Endothelial cell of umbilical vein (primary cell): ENCODE measurements at regions not wholly inside any gene's neighbourhood (a gene's known extent, or its start where the extent isn't known, plus 50 kb on each side); places are given as distances from the start of the nearest gene placed in this dataset.

Source experiments
- BruUV-seq: library from RNA; stranded (reverse); fragments of 400-500 nt; replicated peaks from 2 replicates; lab custom pipeline; 2021; lab: Mats Ljungman, UMichigan
- CTCF ChIA-PET: fragments of 300-600, 350-600 bp; sonication (Branson Sonifier 250); formaldehyde crosslinking; loops from one replicate; lab custom pipeline; 2021; ENCODE audit warnings: antibody characterized with exemption, inconsistent platforms; lab: Charles Lee
- POLR2A ChIA-PET: fragments of 300-600, 350-600 bp; sonication (Branson Sonifier 250); formaldehyde crosslinking; loops from one replicate; lab custom pipeline; 2021; ENCODE audit warnings: antibody characterized with exemption, inconsistent platforms; lab: Charles Lee
- DNase-seq: peaks from one replicate; pipeline ENCODE4 v3.0.0-alpha.2; 2011; ENCODE audit warnings: low read depth, low spot score
- FAIRE-seq: peaks from 2 replicates; lab custom pipeline; 2011; peaks lifted over from hg19 to GRCh38; lab: Jason Lieb, UNC
- H2AFZ ChIP-seq: 2 replicates; pipeline ENCODE4 v1.6.0; 2012; ENCODE audit warnings: low read depth, low read length, control low read depth, inconsistent platforms
- H3K27ac ChIP-seq: 2 replicates; pipeline ENCODE4 v1.5.1; 2011; ENCODE audit warnings: low read depth, mild to moderate bottlenecking, control low read depth, low read length, moderate library complexity; ENCODE audit not compliant: insufficient read depth
- H3K27me3 ChIP-seq, 2 experiments: 2 replicates each; pipeline versions ENCODE4 v1.6.0 to v1.6.1; 2011; ENCODE audit warnings: low read length in 2 of 2, mixed read lengths in 1 of 2; ENCODE audit not compliant: control insufficient read depth in 2 of 2, insufficient read depth in 2 of 2
- H3K36me3 ChIP-seq, 2 experiments: 2 replicates in 1 of 2; 3 replicates in 1 of 2; pipeline ENCODE4 v1.5.1; 2011; ENCODE audit warnings: low read length in 2 of 2, mild to moderate bottlenecking in 1 of 2, moderate library complexity in 1 of 2; ENCODE audit not compliant: control insufficient read depth in 2 of 2, insufficient read depth in 2 of 2; ENCODE audit errors: extremely low read depth in 1 of 2
- H3K4me1 ChIP-seq: 3 replicates; pipeline ENCODE4 v1.5.1; 2011; ENCODE audit warnings: mild to moderate bottlenecking, low read length; ENCODE audit not compliant: control insufficient read depth, insufficient read depth; ENCODE audit errors: extremely low read depth
- H3K4me2 ChIP-seq: 2 replicates; pipeline ENCODE4 v1.6.1; 2011; ENCODE audit warnings: low read length, control low read depth, mixed read lengths; ENCODE audit not compliant: insufficient read depth
- H3K4me3 ChIP-seq, 3 experiments: fragments of 200-600 bp in 1 of 3; sonication (generic), shearing (Covaris generic) in 1 of 3; replicated peaks in 1 of 3; 2 replicates each; pipeline ENCODE4 v1.5.1; 2011 to 2016; ENCODE audit warnings: control low read depth in 3 of 3, low read length in 3 of 3, mild to moderate bottlenecking in 2 of 3, inconsistent platforms in 1 of 3, low read depth in 1 of 3, moderate library complexity in 1 of 3; ENCODE audit not compliant: insufficient read depth in 1 of 3
- H3K79me2 ChIP-seq: 2 replicates; pipeline ENCODE4 v1.6.0; 2012; ENCODE audit warnings: low read length, inconsistent platforms; ENCODE audit not compliant: control insufficient read depth, insufficient read depth
- H3K9ac ChIP-seq: replicated peaks from 2 replicates; pipeline ENCODE3; 2011; ENCODE audit warnings: low read length, control low read depth; ENCODE audit not compliant: insufficient read depth; ENCODE audit errors: extremely low read depth
- H3K9me1 ChIP-seq: replicated peaks from 3 replicates; pipeline ENCODE4 v1.6.0; 2011; ENCODE audit warnings: mild to moderate bottlenecking, low read length; ENCODE audit not compliant: control insufficient read depth, insufficient read depth; ENCODE audit errors: extremely low read depth
- H3K9me3 ChIP-seq: replicated peaks from 2 replicates; pipeline ENCODE4 v1.5.1; 2012; ENCODE audit warnings: low read length, inconsistent platforms; ENCODE audit not compliant: control insufficient read depth, insufficient read depth
- H4K20me1 ChIP-seq: replicated peaks from 2 replicates; pipeline ENCODE3; 2011; ENCODE audit warnings: mild to moderate bottlenecking, low read length; ENCODE audit not compliant: control insufficient read depth, insufficient read depth; ENCODE audit errors: extremely low read depth
- CTCF ChIP-seq, 2 donors: IDR thresholded peaks; 1 replicate in 1 of 2; 2 replicates in 1 of 2; pipeline ENCODE4 v1.5.1; 2011; ENCODE audit warnings: low read length in 2 of 2, mild to moderate bottlenecking in 2 of 2, moderate library complexity in 2 of 2, control low read depth in 1 of 2, inconsistent platforms in 1 of 2, low read depth in 1 of 2; ENCODE audit not compliant: insufficient read depth in 1 of 2; ENCODE audit errors: extremely low read depth in 1 of 2
- EZH2 ChIP-seq: IDR thresholded peaks from 2 replicates; pipeline ENCODE4 v1.6.1; 2012; ENCODE audit warnings: borderline replicate concordance, low read depth, mild to moderate bottlenecking, moderate library complexity, low read length, inconsistent platforms; ENCODE audit not compliant: severe bottlenecking
- FOS ChIP-seq: IDR thresholded peaks from 2 replicates; pipeline ENCODE4 v1.6.1; 2011; ENCODE audit warnings: mild to moderate bottlenecking, low read length, moderate library complexity, borderline replicate concordance; ENCODE audit not compliant: insufficient read depth
- GATA2 ChIP-seq: IDR thresholded peaks from 2 replicates; pipeline ENCODE4 v1.7.0; 2011; ENCODE audit warnings: low read depth, mild to moderate bottlenecking, moderate library complexity, mixed read lengths, low read length; ENCODE audit not compliant: insufficient read length, insufficient read depth
- JUN ChIP-seq: IDR thresholded peaks from 2 replicates; pipeline ENCODE4 v1.6.1; 2011; ENCODE audit warnings: borderline replicate concordance, low read depth; ENCODE audit not compliant: insufficient read length, insufficient read depth
- MAX ChIP-seq: IDR thresholded peaks from 2 replicates; pipeline ENCODE4 v1.6.1; 2011; ENCODE audit not compliant: insufficient read depth, insufficient read length
- MYC ChIP-seq: IDR thresholded peaks from one replicate; pipeline ENCODE4 v1.6.1; 2011; ENCODE audit warnings: mild to moderate bottlenecking, low read depth, low read length
- POLR2A ChIP-seq: IDR thresholded peaks from 2 replicates; pipeline ENCODE4 v1.6.1; 2012; ENCODE audit warnings: low read depth, mild to moderate bottlenecking, control low read depth, low read length
- POLR2AphosphoS5 ChIP-seq: IDR thresholded peaks from 2 replicates; pipeline ENCODE4 v1.6.1; 2012; ENCODE audit warnings: low read depth, mild to moderate bottlenecking, control low read depth, low read length, moderate library complexity; ENCODE audit not compliant: insufficient read depth
- dilution Hi-C: fragments of 300-500 bp; cut with MboI; formaldehyde crosslinking; loops from one replicate; pipeline ENCODE4 v1.15.0; 2019; ENCODE audit warnings: low sequenced_read_pairs; ENCODE audit not compliant: extremely low pct_ligation_motif_present
- intact Hi-C: fragments of 100-400 bp; cut with micrococcal nuclease; formaldehyde crosslinking; loops from one replicate; pipeline ENCODE4 v1.10.0; 2022

GRCh38 chr11:134915212-134915611 is 503.2 kb upstream of the B3GAT1 start:
- POLR2A ChIA-PET = no interaction called here
- no peaks in the 10 kb centered on the region for H3K9me3 ChIP-seq
- H3K4me3 ChIP-seq = no peak overlapping the region
- H3K79me2 ChIP-seq = no peaks in the 10 kb centered on the region
- H3K36me3 ChIP-seq = no peaks in the 10 kb centered on the region
- no peaks in the 10 kb centered on the region for H3K9me1 ChIP-seq
- dilution Hi-C loops = no loop called here
- no peak for FAIRE-seq
- H2AFZ ChIP-seq = no peak overlapping the region
- H3K27ac ChIP-seq = no peak overlapping the region
- intact Hi-C loops = no loop called here
- no peak overlapping the region for H3K4me2 ChIP-seq
- CTCF ChIA-PET = no interaction called here
- H3K9ac ChIP-seq = no peak overlapping the region
- TF ChIP-seq GATA2 = no peak
- no peak for TF ChIP-seq CTCF (IDR thresholded peaks at IDR 0.05; ENCODE audit: extremely low read depth in 1 of 2, insufficient read depth in 1 of 2, low read depth in 1 of 2, low read length in 2 of 2)
- TF ChIP-seq EZH2 = no peak
- no peak for TF ChIP-seq FOS
- no peak for TF ChIP-seq MYC
- TF ChIP-seq JUN = no peak
- TF ChIP-seq POLR2A = no peak
- no peak for TF ChIP-seq MAX
- TF ChIP-seq POLR2AphosphoS5 = no peak
- H4K20me1 ChIP-seq = no peaks in the 10 kb centered on the region
- no TSS peak for BruUV-seq
- no peaks in the 10 kb centered on the region for H3K4me1 ChIP-seq
- H3K27me3 ChIP-seq = no peaks in the 10 kb centered on the region
- DNase-seq = no peak
